GM12878 (cell line): ENCODE measurements at regions not wholly inside any gene's neighbourhood (a gene's known extent, or its start where the extent isn't known, plus 50 kb on each side); places are given as distances from the start of the nearest gene placed in this dataset.

ENCODE experiments used
- ATAC-seq: fragments of 200-7000 bp; cut with Tn5 transposase; 3 replicates; pipeline ENCODE4 v1.9.1; 2020; ENCODE audit warnings: mild to moderate bottlenecking, moderate library complexity
- BruUV-seq: library from RNA; stranded (reverse); fragments of 400-500 nt; replicated peaks from 2 replicates; lab custom pipeline; 2021; lab: Mats Ljungman, UMichigan
- CTCF ChIA-PET: fragments of 300-600 bp; sonication (Branson Sonifier 250); formaldehyde crosslinking; extraction: SDS; loops from one replicate; lab custom pipeline; 2021; ENCODE audit warnings: inconsistent platforms; lab: Yijun Ruan, JAX
- POLR2A ChIA-PET: fragments of 350-600 bp; formaldehyde crosslinking; extraction: SDS; loops from one replicate; lab custom pipeline; 2021; ENCODE audit warnings: inconsistent platforms; lab: Charles Lee
- RAD21 ChIA-PET: fragments of 300-600 bp; sonication (Branson Sonifier 250); formaldehyde crosslinking; loops from one replicate; lab custom pipeline; 2023; ENCODE audit warnings: antibody characterized with exemption; ENCODE audit not compliant: unreplicated experiment; lab: Charles Lee
- SMC1A ChIA-PET: fragments of 300-600 bp; sonication (Branson Sonifier 250); formaldehyde crosslinking; loops from one replicate; lab custom pipeline; 2023; ENCODE audit not compliant: unreplicated experiment, uncharacterized antibody; lab: Charles Lee
- DNase-seq: peaks from one replicate; pipeline ENCODE4 v3.0.0-alpha.2; 2011; ENCODE audit warnings: low read depth, low spot score
- FAIRE-seq: peaks from 3 replicates; lab custom pipeline; 2011; peaks lifted over from hg19 to GRCh38; lab: Jason Lieb, UNC
- H2AFZ ChIP-seq: 2 replicates; pipeline ENCODE4 v1.6.0; 2011; ENCODE audit warnings: low read depth, low read length, control low read depth; ENCODE audit not compliant: control insufficient read depth
- H3K27ac ChIP-seq: 2 replicates; pipeline ENCODE4 v1.5.1; 2011; ENCODE audit warnings: control low read depth; ENCODE audit not compliant: control insufficient read depth, insufficient read depth
- H3K27me3 ChIP-seq, 2 experiments: replicated peaks in 1 of 2; 2 replicates each; pipeline versions ENCODE4 v1.6.0 to v1.6.1; 2011; ENCODE audit warnings: low read length in 1 of 2; ENCODE audit not compliant: control insufficient read depth in 2 of 2, insufficient read depth in 2 of 2
- H3K36me3 ChIP-seq, 2 experiments: 2 replicates each; pipeline ENCODE4 v1.5.1; 2011; ENCODE audit warnings: low read length in 1 of 2; ENCODE audit not compliant: control insufficient read depth in 2 of 2, insufficient read depth in 2 of 2
- H3K4me1 ChIP-seq: 2 replicates; pipeline ENCODE4 v1.6.1; 2011; ENCODE audit warnings: mild to moderate bottlenecking, low read length, moderate library complexity, mixed read lengths; ENCODE audit not compliant: control insufficient read depth, insufficient read depth
- H3K4me2 ChIP-seq: 2 replicates; pipeline ENCODE4 v1.6.0; 2011; ENCODE audit warnings: control low read depth; ENCODE audit not compliant: control insufficient read depth, insufficient read depth
- H3K4me3 ChIP-seq: fragments of 200-600 bp; sonication (generic); 2 replicates; pipeline ENCODE4 v1.5.1; 2016
- H3K79me2 ChIP-seq: 2 replicates; pipeline ENCODE4 v1.6.0; 2011; ENCODE audit warnings: low read length; ENCODE audit not compliant: control insufficient read depth, insufficient read depth
- H3K9ac ChIP-seq: 2 replicates; pipeline ENCODE4 v1.8.0; 2011; ENCODE audit warnings: low read length, control low read depth, mixed read lengths; ENCODE audit not compliant: control insufficient read depth, insufficient read depth
- H3K9me3 ChIP-seq: replicated peaks from 3 replicates; pipeline ENCODE4 v1.5.1; 2011; ENCODE audit warnings: mild to moderate bottlenecking, low read length; ENCODE audit not compliant: control insufficient read depth, insufficient read depth
- H4K20me1 ChIP-seq: 2 replicates; pipeline ENCODE4 v1.6.0; 2011; ENCODE audit not compliant: control insufficient read depth, insufficient read depth
- ATF7 ChIP-seq: fragments of 450-650 bp; IDR thresholded peaks from 2 replicates; pipeline ENCODE4 v1.6.1; 2016; ENCODE audit warnings: low read depth, mild to moderate bottlenecking
- CBFB ChIP-seq: IDR thresholded peaks from 2 replicates; pipeline ENCODE4 v1.6.1; 2016; ENCODE audit warnings: antibody characterized with exemption, low read depth
- CREB1 ChIP-seq: IDR thresholded peaks from 2 replicates; pipeline ENCODE4 v1.6.1; 2012; ENCODE audit warnings: low read depth, mild to moderate bottlenecking, inconsistent platforms
- ESRRA ChIP-seq: IDR thresholded peaks from 2 replicates; pipeline ENCODE4 v1.6.1; 2012; ENCODE audit warnings: mild to moderate bottlenecking, low read length, improper control_type of control experiment
- IKZF1 ChIP-seq: fragments of 450-650 bp; conservative IDR thresholded peaks from 2 replicates; pipeline ENCODE4 v1.6.1; 2017; ENCODE audit warnings: antibody characterized with exemption, mild to moderate bottlenecking
- LARP7 ChIP-seq: fragments of 450-650 bp; IDR thresholded peaks from 2 replicates; pipeline ENCODE4 v1.6.1; 2017; ENCODE audit warnings: mild to moderate bottlenecking
- RB1 ChIP-seq: fragments of 450-650 bp; formaldehyde crosslinking; IDR thresholded peaks from 2 replicates; pipeline ENCODE4 v1.6.1; 2017; ENCODE audit warnings: mild to moderate bottlenecking, borderline replicate concordance
- SIX5 ChIP-seq: IDR thresholded peaks from 2 replicates; pipeline ENCODE4 v1.6.1; 2011; ENCODE audit warnings: mild to moderate bottlenecking, low read depth, low read length, moderate library complexity; ENCODE audit not compliant: severe bottlenecking
- SREBF1 ChIP-seq: IDR thresholded peaks from 2 replicates; pipeline ENCODE4 v1.6.1; 2012; ENCODE audit warnings: mild to moderate bottlenecking, low read length
- SRF ChIP-seq, 2 experiments: IDR thresholded peaks; 2 replicates each; pipeline ENCODE4 v1.6.1; 2011; ENCODE audit warnings: low read depth in 2 of 2, low read length in 2 of 2, mild to moderate bottlenecking in 1 of 2, moderate library complexity in 1 of 2
- YBX1 ChIP-seq: fragments of 450-650 bp; IDR thresholded peaks from 2 replicates; pipeline ENCODE4 v1.6.1; 2016; ENCODE audit warnings: antibody characterized with exemption
- ZZZ3 ChIP-seq: IDR thresholded peaks from 2 replicates; pipeline ENCODE4 v1.6.1; 2011; ENCODE audit warnings: low read depth; ENCODE audit not compliant: control insufficient read depth, insufficient read length
- WGBS: methylation state at CpG from one replicate; pipeline ENCODE4 v1.1.6; 2016; ENCODE audit warnings: low lambda C conversion rate; ENCODE audit not compliant: insufficient replicate concordance, insufficient coverage; ENCODE audit errors: missing lambda C conversion rate; 5-methylcytosine and 5-hydroxymethylcytosine counted together
- in situ Hi-C: fragments of 300-500 bp; cut with MboI; formaldehyde crosslinking; loops from 9 replicates; pipeline ENCODE4 v1.14.3; 2018; ENCODE audit warnings: mixed read lengths
- intact Hi-C: fragments of 100-400 bp; cut with micrococcal nuclease; formaldehyde crosslinking; loops from one replicate; pipeline ENCODE4 v1.14.2; 2022; ENCODE audit not compliant: unreplicated experiment
- TF ChIP-seq, protein P1 (sequence below): fragments of 450-650 bp; IDR thresholded peaks from 2 replicates; pipeline ENCODE4 v1.6.1; 2017; ENCODE audit warnings: mild to moderate bottlenecking, moderate library complexity

GRCh38 chr18:68256418-68257067 is 458.4 kb downstream of the TMX3 start:
- 11% methylated on average over 3 of the region's 3 CpGs for WGBS
- POLR2A ChIA-PET, result no interaction called here
- RAD21 ChIA-PET, result no interaction called here
- H3K4me3 ChIP-seq, result no peak overlapping the region
- H3K9me3 ChIP-seq, result no peaks in the 10 kb centered on the region
- H3K4me1 ChIP-seq, result no peaks in the 10 kb centered on the region
- FAIRE-seq, result no peak
- no peak overlapping the region for H3K27ac ChIP-seq
- TF ChIP-seq, protein P1, sequence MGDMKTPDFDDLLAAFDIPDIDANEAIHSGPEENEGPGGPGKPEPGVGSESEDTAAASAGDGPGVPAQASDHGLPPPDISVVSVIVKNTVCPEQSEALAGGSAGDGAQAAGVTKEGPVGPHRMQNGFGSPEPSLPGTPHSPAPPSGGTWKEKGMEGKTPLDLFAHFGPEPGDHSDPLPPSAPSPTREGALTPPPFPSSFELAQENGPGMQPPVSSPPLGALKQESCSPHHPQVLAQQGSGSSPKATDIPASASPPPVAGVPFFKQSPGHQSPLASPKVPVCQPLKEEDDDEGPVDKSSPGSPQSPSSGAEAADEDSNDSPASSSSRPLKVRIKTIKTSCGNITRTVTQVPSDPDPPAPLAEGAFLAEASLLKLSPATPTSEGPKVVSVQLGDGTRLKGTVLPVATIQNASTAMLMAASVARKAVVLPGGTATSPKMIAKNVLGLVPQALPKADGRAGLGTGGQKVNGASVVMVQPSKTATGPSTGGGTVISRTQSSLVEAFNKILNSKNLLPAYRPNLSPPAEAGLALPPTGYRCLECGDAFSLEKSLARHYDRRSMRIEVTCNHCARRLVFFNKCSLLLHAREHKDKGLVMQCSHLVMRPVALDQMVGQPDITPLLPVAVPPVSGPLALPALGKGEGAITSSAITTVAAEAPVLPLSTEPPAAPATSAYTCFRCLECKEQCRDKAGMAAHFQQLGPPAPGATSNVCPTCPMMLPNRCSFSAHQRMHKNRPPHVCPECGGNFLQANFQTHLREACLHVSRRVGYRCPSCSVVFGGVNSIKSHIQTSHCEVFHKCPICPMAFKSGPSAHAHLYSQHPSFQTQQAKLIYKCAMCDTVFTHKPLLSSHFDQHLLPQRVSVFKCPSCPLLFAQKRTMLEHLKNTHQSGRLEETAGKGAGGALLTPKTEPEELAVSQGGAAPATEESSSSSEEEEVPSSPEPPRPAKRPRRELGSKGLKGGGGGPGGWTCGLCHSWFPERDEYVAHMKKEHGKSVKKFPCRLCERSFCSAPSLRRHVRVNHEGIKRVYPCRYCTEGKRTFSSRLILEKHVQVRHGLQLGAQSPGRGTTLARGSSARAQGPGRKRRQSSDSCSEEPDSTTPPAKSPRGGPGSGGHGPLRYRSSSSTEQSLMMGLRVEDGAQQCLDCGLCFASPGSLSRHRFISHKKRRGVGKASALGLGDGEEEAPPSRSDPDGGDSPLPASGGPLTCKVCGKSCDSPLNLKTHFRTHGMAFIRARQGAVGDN, result no peak
- TF ChIP-seq LARP7 (no peak), CBFB (no peak), SREBF1 (no peak), YBX1 (no peak), SRF (IDR thresholded peaks at IDR 0.05; ENCODE audit: low read depth in 2 of 2, low read length in 2 of 2) (no peak), ZZZ3 (no peak), ATF7 (no peak), IKZF1 (no peak), CREB1 (no peak), RB1 (no peak), ESRRA (no peak), SIX5 (no peak)
- TF ChIP-seq, all 136 proteins: peak for 0
- in situ Hi-C loops, result no loop called here
- H3K9ac ChIP-seq, result no peak overlapping the region
- H3K36me3 ChIP-seq, result no peaks in the 10 kb centered on the region
- no peak overlapping the region for H2AFZ ChIP-seq
- no peaks in the 10 kb centered on the region for H4K20me1 ChIP-seq
- no peaks in the 10 kb centered on the region for H3K79me2 ChIP-seq
- H3K4me2 ChIP-seq, result no peak overlapping the region
- BruUV-seq, result no TSS peak
- CTCF ChIA-PET, result no interaction called here
- intact Hi-C loops, result no loop called here
- DNase-seq (no peak), ATAC-seq (no peak)
- no peaks in the 10 kb centered on the region for H3K27me3 ChIP-seq
- SMC1A ChIA-PET, result no interaction called here
